ENCODE measurements at regions not wholly inside any gene's neighbourhood (a gene's known extent, or its start where the extent isn't known, plus 50 kb on each side); places are given as distances from the start of the nearest gene placed in this dataset.

DNA sequence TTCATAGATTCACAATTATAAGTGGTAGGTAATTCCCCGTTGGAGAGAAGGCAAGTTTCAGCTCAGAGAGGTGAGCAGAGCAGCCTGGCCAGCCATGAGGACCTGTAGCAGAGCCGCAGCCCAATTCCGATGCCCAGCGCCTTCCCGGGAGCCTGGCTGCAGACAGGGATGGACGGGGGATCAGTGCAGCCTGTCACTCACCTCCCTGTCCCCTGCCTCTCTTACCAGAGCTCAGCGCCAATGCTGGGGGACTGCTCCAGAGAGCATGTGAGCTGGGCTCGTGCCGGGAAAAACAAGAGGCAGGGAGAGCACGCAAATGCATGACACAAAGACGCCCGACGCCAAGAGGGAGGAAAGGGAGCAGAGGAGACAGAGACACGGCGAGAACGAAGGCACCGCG is 231.9 kb downstream of the BCL11B start:
- TF ChIP-seq, protein P1, sequence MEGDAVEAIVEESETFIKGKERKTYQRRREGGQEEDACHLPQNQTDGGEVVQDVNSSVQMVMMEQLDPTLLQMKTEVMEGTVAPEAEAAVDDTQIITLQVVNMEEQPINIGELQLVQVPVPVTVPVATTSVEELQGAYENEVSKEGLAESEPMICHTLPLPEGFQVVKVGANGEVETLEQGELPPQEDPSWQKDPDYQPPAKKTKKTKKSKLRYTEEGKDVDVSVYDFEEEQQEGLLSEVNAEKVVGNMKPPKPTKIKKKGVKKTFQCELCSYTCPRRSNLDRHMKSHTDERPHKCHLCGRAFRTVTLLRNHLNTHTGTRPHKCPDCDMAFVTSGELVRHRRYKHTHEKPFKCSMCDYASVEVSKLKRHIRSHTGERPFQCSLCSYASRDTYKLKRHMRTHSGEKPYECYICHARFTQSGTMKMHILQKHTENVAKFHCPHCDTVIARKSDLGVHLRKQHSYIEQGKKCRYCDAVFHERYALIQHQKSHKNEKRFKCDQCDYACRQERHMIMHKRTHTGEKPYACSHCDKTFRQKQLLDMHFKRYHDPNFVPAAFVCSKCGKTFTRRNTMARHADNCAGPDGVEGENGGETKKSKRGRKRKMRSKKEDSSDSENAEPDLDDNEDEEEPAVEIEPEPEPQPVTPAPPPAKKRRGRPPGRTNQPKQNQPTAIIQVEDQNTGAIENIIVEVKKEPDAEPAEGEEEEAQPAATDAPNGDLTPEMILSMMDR (IDR thresholded peaks at IDR 0.05) = no peak
- TF ChIP-seq POLR2A (IDR thresholded peaks at IDR 0.05) = no peak
